DOHH2 (cell line): ENCODE measurements at regions not wholly inside any gene's neighbourhood (a gene's known extent, or its start where the extent isn't known, plus 50 kb on each side); places are given as distances from the start of the nearest gene placed in this dataset.

Experiments
- H3F3A ChIP-seq: fragments of 200-600 bp; sonication (generic), shearing (Covaris generic); 2 replicates; pipeline ENCODE4 v1.6.0; 2016; ENCODE audit warnings: antibody characterized with exemption, mild to moderate bottlenecking; ENCODE audit not compliant: control insufficient read depth, insufficient read depth
- H3K27ac ChIP-seq: fragments of 200-600 bp; sonication (generic); 2 replicates; pipeline ENCODE4 v1.5.1; 2014; ENCODE audit warnings: low read depth, mild to moderate bottlenecking, low read length, moderate library complexity
- H3K27me3 ChIP-seq: fragments of 200-600 bp; sonication (generic); 2 replicates; pipeline ENCODE4 v1.6.1; 2014; ENCODE audit warnings: mild to moderate bottlenecking, low read length, mixed read lengths; ENCODE audit not compliant: control insufficient read depth
- H3K36me3 ChIP-seq: fragments of 200-600 bp; sonication (generic); 2 replicates; pipeline ENCODE4 v1.6.1; 2014; ENCODE audit warnings: mild to moderate bottlenecking, low read length, moderate library complexity, mixed read lengths; ENCODE audit not compliant: control insufficient read depth
- H3K4me1 ChIP-seq: fragments of 200-600 bp; sonication (generic); 2 replicates; pipeline ENCODE4 v1.6.1; 2014; ENCODE audit warnings: mild to moderate bottlenecking, low read length, mixed read lengths; ENCODE audit not compliant: control insufficient read depth
- H3K4me2 ChIP-seq: fragments of 200-600 bp; sonication (generic); 2 replicates; pipeline ENCODE4 v1.6.0; 2014; ENCODE audit warnings: mild to moderate bottlenecking, low read length, moderate library complexity
- H3K4me3 ChIP-seq: fragments of 200-600 bp; sonication (generic); 2 replicates; pipeline ENCODE4 v1.5.1; 2014; ENCODE audit warnings: mild to moderate bottlenecking, low read length, mixed read lengths
- H3K79me2 ChIP-seq: fragments of 200-600 bp; sonication (generic); 2 replicates; pipeline ENCODE4 v1.6.1; 2014; ENCODE audit warnings: mild to moderate bottlenecking, low read length, mixed read lengths; ENCODE audit not compliant: control insufficient read depth
- H3K9me2 ChIP-seq: fragments of 200-600 bp; sonication (generic); replicated peaks from 2 replicates; pipeline ENCODE4 v1.6.1; 2014; ENCODE audit warnings: mild to moderate bottlenecking, low read length, mixed read lengths; ENCODE audit not compliant: control insufficient read depth
- H3K9me3 ChIP-seq: fragments of 200-600 bp; sonication (generic); 2 replicates; pipeline ENCODE4 v1.6.1; 2014; ENCODE audit warnings: antibody characterized with exemption, low read length, mixed read lengths; ENCODE audit not compliant: control insufficient read depth, insufficient read depth
- H4K20me1 ChIP-seq: fragments of 200-600 bp; sonication (generic); 2 replicates; pipeline ENCODE4 v1.6.0; 2014; ENCODE audit warnings: low read depth, mild to moderate bottlenecking, antibody characterized with exemption, low read length, moderate library complexity; ENCODE audit not compliant: control insufficient read depth, insufficient read depth
- EZH2phosphoT487 ChIP-seq: fragments of 200-600 bp; sonication (generic); IDR thresholded peaks from 2 replicates; pipeline ENCODE4 v1.6.1; 2017; ENCODE audit warnings: borderline replicate concordance, mild to moderate bottlenecking, antibody characterized with exemption, low read length, moderate library complexity, mixed read lengths
- TF ChIP-seq, protein P1 (sequence below): fragments of 200-600 bp; sonication (generic); IDR thresholded peaks from one replicate; pipeline ENCODE4 v1.5.1; 2014; ENCODE audit warnings: antibody characterized with exemption, mild to moderate bottlenecking, low read depth, low read length; ENCODE audit not compliant: poor library complexity, severe bottlenecking

DNA sequence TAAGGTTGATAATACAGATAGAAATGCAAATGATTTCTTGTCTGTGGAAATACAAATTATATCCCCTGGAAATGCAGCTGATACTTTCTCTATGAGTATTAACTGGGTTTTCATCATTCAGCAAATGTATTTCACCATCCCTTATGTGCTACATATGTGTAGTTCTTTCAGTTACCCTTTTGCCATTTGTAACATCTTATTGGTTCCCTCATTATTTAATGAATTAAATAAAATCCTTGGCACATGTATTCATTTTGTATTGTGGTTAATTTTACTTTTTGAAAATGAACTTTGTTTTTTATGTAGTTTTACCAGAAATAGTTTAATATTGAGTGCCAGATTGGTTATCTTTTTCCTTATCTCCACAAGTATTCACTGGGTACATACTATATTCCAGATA, 89.9 kb upstream of the DEPDC1 start:
- no peaks in the 10 kb centered on the region for H4K20me1 ChIP-seq
- no peak overlapping the region for H3K4me3 ChIP-seq
- no peak overlapping the region for H3K4me2 ChIP-seq
- H3K4me1 ChIP-seq = no peaks in the 10 kb centered on the region
- no peak overlapping the region for H3K27ac ChIP-seq
- H3K9me3 ChIP-seq = no peaks in the 10 kb centered on the region
- TF ChIP-seq EZH2phosphoT487 = no peak
- TF ChIP-seq, protein P1, sequence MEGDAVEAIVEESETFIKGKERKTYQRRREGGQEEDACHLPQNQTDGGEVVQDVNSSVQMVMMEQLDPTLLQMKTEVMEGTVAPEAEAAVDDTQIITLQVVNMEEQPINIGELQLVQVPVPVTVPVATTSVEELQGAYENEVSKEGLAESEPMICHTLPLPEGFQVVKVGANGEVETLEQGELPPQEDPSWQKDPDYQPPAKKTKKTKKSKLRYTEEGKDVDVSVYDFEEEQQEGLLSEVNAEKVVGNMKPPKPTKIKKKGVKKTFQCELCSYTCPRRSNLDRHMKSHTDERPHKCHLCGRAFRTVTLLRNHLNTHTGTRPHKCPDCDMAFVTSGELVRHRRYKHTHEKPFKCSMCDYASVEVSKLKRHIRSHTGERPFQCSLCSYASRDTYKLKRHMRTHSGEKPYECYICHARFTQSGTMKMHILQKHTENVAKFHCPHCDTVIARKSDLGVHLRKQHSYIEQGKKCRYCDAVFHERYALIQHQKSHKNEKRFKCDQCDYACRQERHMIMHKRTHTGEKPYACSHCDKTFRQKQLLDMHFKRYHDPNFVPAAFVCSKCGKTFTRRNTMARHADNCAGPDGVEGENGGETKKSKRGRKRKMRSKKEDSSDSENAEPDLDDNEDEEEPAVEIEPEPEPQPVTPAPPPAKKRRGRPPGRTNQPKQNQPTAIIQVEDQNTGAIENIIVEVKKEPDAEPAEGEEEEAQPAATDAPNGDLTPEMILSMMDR = no peak
- no peaks in the 10 kb centered on the region for H3K36me3 ChIP-seq
- H3K9me2 ChIP-seq = no peaks in the 10 kb centered on the region
- H3F3A ChIP-seq = no peaks in the 10 kb centered on the region
- H3K79me2 ChIP-seq = no peaks in the 10 kb centered on the region
- H3K27me3 ChIP-seq = no peaks in the 10 kb centered on the region; the same call in 1 of the 2 replicates

DNA sequence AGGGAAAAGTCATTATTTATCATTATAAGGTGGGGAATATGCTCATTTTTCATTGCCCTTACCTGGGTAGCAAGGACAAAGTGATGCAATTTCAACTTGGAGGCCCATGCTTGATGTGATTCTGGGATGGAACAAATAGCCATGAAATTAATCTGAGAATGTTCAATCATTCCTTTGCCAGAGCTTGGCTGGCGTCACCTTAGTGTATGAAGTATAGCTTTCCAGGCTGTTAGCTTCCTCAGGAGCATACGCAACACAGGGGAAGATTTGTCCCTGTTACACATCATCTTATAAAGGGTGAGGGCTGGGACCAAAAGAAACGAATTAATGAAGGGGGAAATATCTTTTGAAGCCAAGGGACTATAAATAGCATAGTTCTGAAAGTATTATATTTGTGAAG, 91.4 kb upstream of the DEPDC1 start:
- no peak overlapping the region for H3K27ac ChIP-seq
- no peaks in the 10 kb centered on the region for H3K9me3 ChIP-seq
- H3K4me2 ChIP-seq = no peak overlapping the region
- no peaks in the 10 kb centered on the region for H3K36me3 ChIP-seq
- H4K20me1 ChIP-seq = no peaks in the 10 kb centered on the region
- no peaks in the 10 kb centered on the region for H3K79me2 ChIP-seq
- H3K4me1 ChIP-seq = no peaks in the 10 kb centered on the region
- no peaks in the 10 kb centered on the region for H3F3A ChIP-seq
- no peaks in the 10 kb centered on the region; the same call in 1 of the 2 replicates for H3K27me3 ChIP-seq
- no peaks in the 10 kb centered on the region for H3K9me2 ChIP-seq
- H3K4me3 ChIP-seq = no peak overlapping the region
- no peak for TF ChIP-seq EZH2phosphoT487
- TF ChIP-seq, protein P1 = no peak

DNA sequence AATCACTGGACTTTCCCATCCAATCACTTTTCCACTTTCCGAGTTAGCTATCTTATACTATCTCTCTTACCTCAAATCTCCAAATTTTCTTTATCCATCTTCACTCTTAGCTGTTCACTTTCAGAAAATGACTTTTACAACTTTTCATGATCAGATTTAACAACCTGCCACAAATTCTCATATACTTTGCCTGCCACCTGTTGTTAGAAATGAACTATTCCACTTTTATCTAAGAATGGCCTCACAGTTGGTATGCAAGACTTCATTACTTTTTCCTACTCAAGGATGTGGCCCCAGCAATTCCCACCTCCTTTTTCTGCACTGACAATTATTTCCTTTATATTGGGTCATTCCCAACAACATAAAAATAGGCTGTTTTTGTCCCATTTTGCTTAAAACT, 93.6 kb upstream of the DEPDC1 start:
- Histone ChIP-seq H3K79me2 (no peaks in the 10 kb centered on the region), H3K27ac (no peak overlapping the region), H3K9me2 (no peaks in the 10 kb centered on the region), H3K27me3 (no peaks in the 10 kb centered on the region; the same call in 1 of the 2 replicates), H3K36me3 (no peaks in the 10 kb centered on the region), H3F3A (no peaks in the 10 kb centered on the region), H3K4me1 (no peaks in the 10 kb centered on the region), H3K4me2 (no peak overlapping the region), H4K20me1 (no peaks in the 10 kb centered on the region), H3K4me3 (no peak overlapping the region), H3K9me3 (no peaks in the 10 kb centered on the region)
- TF ChIP-seq EZH2phosphoT487 = no peak
- TF ChIP-seq, protein P1 = no peak
